GM12865 (cell line): ENCODE measurements at regions not wholly inside any gene's neighbourhood (a gene's known extent, or its start where the extent isn't known, plus 50 kb on each side); places are given as distances from the start of the nearest gene placed in this dataset.

Experiments used
- DNase-seq: peaks from one replicate; pipeline ENCODE4 v3.0.0; 2010; ENCODE audit warnings: low read depth
- H3K4me3 ChIP-seq: 2 replicates; pipeline ENCODE4 v1.5.1; 2011; ENCODE audit warnings: mild to moderate bottlenecking, low read depth, low read length, control low read depth
- TF ChIP-seq, protein P1 (sequence below): IDR thresholded peaks from 2 replicates; pipeline ENCODE4 v1.5.1; 2011; ENCODE audit warnings: low read length, control low read depth, low read depth, inconsistent platforms; ENCODE audit not compliant: insufficient read depth; ENCODE audit errors: missing control alignments

DNA sequence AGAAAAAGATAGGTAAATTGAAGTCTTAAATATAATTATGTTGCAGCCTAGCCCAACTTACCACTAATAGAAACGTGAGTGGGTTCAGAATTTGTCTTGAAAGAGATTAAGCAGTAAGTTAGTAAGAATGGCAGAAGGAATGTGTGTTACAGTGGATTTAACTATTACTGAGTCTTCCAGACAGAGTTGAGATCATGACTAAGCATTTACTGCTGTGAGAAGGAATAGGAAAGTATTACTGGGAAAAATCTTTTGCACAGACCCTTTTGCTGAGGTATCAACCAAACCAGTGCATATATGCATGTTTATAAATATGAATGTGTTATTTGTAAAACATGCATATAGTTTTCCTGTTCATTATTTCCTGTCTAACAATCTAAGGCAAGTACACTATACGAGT lies 112.8 kb upstream of the EFNA5 start:
- no peak for DNase-seq
- TF ChIP-seq, protein P1, sequence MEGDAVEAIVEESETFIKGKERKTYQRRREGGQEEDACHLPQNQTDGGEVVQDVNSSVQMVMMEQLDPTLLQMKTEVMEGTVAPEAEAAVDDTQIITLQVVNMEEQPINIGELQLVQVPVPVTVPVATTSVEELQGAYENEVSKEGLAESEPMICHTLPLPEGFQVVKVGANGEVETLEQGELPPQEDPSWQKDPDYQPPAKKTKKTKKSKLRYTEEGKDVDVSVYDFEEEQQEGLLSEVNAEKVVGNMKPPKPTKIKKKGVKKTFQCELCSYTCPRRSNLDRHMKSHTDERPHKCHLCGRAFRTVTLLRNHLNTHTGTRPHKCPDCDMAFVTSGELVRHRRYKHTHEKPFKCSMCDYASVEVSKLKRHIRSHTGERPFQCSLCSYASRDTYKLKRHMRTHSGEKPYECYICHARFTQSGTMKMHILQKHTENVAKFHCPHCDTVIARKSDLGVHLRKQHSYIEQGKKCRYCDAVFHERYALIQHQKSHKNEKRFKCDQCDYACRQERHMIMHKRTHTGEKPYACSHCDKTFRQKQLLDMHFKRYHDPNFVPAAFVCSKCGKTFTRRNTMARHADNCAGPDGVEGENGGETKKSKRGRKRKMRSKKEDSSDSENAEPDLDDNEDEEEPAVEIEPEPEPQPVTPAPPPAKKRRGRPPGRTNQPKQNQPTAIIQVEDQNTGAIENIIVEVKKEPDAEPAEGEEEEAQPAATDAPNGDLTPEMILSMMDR = no peak
- no peak overlapping the region for H3K4me3 ChIP-seq

DNA sequence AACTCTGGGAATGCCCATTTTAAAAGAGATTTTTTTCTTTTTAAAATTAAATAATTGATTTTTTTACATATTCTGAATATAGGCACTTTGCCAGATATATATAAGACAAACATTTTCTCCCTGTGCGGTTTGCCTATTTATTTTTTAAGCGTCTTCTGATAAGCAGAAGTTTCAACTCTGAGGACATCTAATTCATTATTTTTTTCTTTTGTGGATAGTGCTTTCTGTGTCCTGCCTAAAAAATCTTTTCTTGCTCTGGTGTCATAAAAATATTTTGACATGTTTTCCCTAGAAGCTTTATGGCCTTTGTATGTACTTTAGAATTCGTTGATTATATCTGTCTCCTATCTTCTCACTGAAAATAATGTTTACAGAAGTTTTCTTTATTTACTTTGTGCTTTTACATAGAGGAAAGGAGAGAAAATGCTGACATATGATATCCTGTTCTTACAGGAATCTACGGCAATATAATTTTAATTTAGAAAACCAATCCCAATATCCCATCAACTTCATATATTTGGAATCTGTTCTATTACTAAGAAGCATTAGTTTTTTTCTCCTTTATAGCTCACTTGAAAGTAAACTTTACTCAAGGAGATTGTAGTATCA lies 111.9 kb upstream of the EFNA5 start:
- DNase-seq = no peak
- TF ChIP-seq, protein P1 = no peak
- no peak overlapping the region for H3K4me3 ChIP-seq

DNA sequence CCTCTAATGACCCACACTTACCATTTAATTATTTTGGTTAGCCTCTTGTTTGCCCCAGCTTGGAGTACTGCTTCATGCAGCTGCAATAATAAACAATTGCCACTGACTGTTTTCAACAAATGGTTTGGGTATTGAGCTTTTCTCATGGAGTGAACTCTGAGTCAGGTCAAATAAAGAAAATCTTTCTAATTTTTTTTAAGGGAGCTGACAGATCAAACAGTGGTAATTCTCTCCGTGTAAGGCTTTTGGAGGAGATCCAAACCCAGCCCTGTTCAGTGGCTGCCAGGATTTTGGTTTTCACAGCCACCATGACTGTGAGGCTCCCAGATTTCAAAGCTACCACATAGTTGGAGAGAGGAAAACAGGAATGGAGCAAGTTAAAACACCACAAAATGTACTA lies 110.7 kb upstream of the EFNA5 start:
- DNase-seq = no peak
- no peak overlapping the region for H3K4me3 ChIP-seq
- TF ChIP-seq, protein P1 = no peak

DNA sequence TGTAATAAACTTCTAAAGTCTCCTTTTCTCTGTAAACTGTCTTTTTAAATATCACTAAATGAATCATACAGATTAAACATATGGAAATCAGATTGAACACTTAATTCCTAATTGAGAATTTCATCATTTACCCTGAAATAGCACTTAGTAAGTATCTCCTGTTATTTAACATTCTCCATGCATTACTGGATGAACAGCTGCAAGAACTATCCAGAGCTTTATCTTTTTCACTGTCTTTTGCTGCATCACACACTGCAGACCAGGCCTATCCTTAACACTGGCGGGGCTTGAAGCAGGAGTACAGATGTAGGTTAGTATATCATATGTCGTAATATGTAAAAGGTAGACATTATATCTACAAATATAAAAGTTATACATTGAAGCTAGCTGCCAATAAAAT lies 108.7 kb upstream of the EFNA5 start:
- TF ChIP-seq, protein P1 = no peak
- no peak for DNase-seq
- H3K4me3 ChIP-seq = no peak overlapping the region

DNA sequence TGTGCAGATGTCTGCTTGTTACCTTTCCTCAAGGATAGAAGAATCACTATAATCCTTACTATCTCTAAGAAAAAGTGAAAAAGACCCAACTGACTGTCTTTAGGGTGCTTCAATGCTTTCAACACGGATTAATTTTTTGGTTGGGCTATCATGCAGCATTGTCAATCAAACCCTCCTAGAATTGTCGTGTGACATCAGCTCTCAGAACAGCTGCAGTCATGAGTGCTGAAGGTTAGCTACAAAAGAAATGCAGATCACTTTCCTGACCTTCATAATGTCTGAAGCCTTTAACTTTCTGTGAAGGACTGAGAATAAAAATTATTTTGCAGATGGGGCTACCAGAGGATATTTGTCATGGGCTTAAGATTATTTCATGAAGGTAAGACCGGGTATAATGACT lies 107.9 kb upstream of the EFNA5 start:
- no peak for DNase-seq
- TF ChIP-seq, protein P1 = no peak
- H3K4me3 ChIP-seq = no peak overlapping the region

DNA sequence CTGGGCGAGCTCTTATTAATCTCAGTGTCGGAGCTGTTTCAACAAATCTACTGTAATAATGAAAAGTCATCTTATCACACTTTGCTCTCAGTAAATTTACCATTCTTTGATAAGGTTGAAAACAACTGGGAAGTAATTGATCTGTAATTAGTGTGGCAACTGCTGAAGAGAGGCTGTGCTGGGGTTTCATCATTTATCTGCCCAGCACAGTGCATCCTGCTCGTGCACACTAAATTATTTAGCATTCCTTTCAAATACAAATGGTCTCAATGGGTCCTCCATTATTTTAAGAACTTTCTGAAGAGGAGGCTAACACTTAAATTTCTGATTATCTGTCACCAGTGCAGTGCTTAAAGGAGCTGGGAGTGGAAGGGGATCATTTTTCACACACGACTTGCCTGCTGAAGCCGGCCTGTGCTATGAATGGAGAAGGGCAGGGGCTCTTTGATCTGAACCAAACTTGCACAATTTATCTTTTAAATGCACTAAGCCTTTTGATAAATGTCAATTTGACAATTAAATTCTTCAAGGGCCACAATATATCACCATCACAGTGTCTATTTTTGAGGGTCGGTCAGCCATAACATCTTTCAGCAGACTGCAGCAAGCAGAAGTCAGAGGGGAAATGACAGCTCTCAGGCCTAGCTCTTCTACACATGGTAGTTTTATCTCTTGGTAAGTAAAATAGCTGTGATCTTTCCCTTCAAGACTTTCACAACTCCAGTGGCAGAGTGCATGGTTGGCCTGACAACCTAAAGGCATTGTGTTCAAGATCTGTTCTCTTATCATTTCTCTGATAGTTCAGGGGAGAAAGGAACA lies 106.4 kb upstream of the EFNA5 start:
- no peak overlapping the region for H3K4me3 ChIP-seq
- TF ChIP-seq, protein P1 = no peak
- DNase-seq = peak; percentile 19
